ENCODE measurements at regions not wholly inside any gene's neighbourhood (a gene's known extent, or its start where the extent isn't known, plus 50 kb on each side); places are given as distances from the start of the nearest gene placed in this dataset.

DNA sequence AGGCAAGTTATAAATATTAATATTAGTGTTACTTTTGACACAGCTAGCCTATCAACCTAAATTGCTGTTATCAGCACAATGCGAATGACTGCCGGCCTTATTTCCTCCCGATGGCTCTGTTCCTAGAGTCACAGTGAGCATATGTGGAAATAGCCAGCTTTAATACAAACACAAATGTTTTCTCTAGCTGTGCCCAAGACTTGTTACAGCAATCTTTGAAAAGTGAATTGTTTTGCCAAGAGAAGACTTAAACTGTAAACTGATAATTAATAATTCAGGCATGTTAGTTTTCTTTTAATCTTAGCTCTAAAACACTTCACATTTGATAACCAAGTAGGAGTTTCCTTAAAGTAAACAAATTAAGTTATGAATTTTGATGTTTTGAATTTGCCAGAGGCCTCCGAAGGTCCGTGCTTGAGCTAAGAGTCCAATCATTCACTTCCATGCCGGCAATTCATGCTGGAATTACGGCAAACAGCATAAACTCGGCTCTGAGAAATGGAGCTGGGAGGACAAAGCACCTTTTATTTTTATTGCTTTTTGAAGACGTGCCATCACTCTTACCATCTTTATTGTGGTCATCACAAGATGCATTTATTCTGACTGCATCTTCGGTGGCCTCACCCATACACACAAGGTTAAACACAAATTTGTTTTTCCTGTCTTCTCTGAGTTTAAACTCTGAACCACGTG is 184.5 kb upstream of the CWC22 start:
- Histone ChIP-seq H3K27ac (ENCODE audit: low read depth, low read length) (no peak overlapping the region), H3K4me2 (ENCODE audit: low read length) (no peak overlapping the region)

DNA sequence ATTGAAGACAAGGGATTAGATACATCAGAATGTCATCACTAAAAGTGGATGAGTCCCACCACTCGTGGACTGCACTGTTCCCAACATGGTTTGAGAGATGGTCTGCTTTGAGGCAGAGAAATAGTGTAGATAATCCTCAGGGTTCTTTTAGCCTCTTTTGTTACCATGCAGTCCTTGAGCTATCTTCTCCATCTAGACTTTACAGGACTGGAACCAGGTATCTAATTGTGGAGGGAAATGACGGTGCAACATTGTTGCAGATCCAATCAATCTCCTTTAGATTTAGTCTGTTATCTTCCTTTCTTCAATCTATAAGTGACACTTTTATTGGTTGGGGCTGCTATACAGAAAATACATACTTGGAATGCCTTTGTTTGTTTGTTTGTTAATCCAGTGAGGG is 183.8 kb upstream of the CWC22 start:
- Mint-ChIP-seq H3K4me1 (ENCODE audit: low read depth, unreplicated experiment) (no peaks in the 10 kb centered on the region), H3K9me3 (ENCODE audit: unreplicated experiment) (peaks cover 5% of the 10 kb centered on the region), H3K27ac (ENCODE audit: unreplicated experiment) (no peak overlapping the region), H3K4me3 (ENCODE audit: unreplicated experiment) (no peak overlapping the region), H3K27me3 (ENCODE audit: low read depth, unreplicated experiment) (no peaks in the 10 kb centered on the region), H3K36me3 (ENCODE audit: low read depth, unreplicated experiment) (no peaks in the 10 kb centered on the region)
- Histone ChIP-seq H3K4me1 (ENCODE audit: insufficient read depth, low read length) (no peaks in the 10 kb centered on the region), H4K20me1 (ENCODE audit: insufficient read depth, low read length) (no peaks in the 10 kb centered on the region), H3K79me2 (ENCODE audit: insufficient read depth, low read length) (no peaks in the 10 kb centered on the region), H3K27me3 (ENCODE audit: insufficient read depth, low read length) (no peaks in the 10 kb centered on the region), H3K36me3 (ENCODE audit: insufficient read depth, low read length) (no peaks in the 10 kb centered on the region), H2AFZ (ENCODE audit: low read depth, low read length) (no peak overlapping the region), H3K4me2 (ENCODE audit: low read length) (no peak overlapping the region), H3K9ac (ENCODE audit: low read length) (no peak overlapping the region), H3K4me3 (ENCODE audit: insufficient read depth, low read depth, low read length) (no peak overlapping the region), H3K27ac (ENCODE audit: low read depth, low read length) (no peak overlapping the region), H3K9me3 (ENCODE audit: insufficient read depth, low read depth, low read length) (no peaks in the 10 kb centered on the region)
- DNase-seq (ENCODE audit: low read depth) (no peak), FAIRE-seq (no peak)
- TF ChIP-seq, protein P1, sequence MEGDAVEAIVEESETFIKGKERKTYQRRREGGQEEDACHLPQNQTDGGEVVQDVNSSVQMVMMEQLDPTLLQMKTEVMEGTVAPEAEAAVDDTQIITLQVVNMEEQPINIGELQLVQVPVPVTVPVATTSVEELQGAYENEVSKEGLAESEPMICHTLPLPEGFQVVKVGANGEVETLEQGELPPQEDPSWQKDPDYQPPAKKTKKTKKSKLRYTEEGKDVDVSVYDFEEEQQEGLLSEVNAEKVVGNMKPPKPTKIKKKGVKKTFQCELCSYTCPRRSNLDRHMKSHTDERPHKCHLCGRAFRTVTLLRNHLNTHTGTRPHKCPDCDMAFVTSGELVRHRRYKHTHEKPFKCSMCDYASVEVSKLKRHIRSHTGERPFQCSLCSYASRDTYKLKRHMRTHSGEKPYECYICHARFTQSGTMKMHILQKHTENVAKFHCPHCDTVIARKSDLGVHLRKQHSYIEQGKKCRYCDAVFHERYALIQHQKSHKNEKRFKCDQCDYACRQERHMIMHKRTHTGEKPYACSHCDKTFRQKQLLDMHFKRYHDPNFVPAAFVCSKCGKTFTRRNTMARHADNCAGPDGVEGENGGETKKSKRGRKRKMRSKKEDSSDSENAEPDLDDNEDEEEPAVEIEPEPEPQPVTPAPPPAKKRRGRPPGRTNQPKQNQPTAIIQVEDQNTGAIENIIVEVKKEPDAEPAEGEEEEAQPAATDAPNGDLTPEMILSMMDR (IDR thresholded peaks at IDR 0.05; ENCODE audit: insufficient read depth, low read depth, low read length) = no peak
- TF ChIP-seq EZH2 (IDR thresholded peaks at IDR 0.05; ENCODE audit: insufficient read depth, low read length) = no peak

More for the DNA sequence above, 184.5 kb upstream of the CWC22 start:
- DNase-seq (ENCODE audit: low read depth) (no peak), FAIRE-seq (no peak)
- Histone ChIP-seq H3K9ac (ENCODE audit: low read length) (no peak overlapping the region), H4K20me1 (ENCODE audit: insufficient read depth, low read length) (no peaks in the 10 kb centered on the region), H3K4me3 (ENCODE audit: insufficient read depth, low read depth, low read length) (no peak overlapping the region), H3K4me1 (ENCODE audit: insufficient read depth, low read length) (no peaks in the 10 kb centered on the region), H3K9me3 (ENCODE audit: insufficient read depth, low read depth, low read length) (no peaks in the 10 kb centered on the region), H2AFZ (ENCODE audit: low read depth, low read length) (peak overlapping the region; percentile 37), H3K79me2 (ENCODE audit: insufficient read depth, low read length) (no peaks in the 10 kb centered on the region), H3K36me3 (ENCODE audit: insufficient read depth, low read length) (no peaks in the 10 kb centered on the region), H3K27me3 (ENCODE audit: insufficient read depth, low read length) (no peaks in the 10 kb centered on the region)
- TF ChIP-seq EZH2 (IDR thresholded peaks at IDR 0.05; ENCODE audit: insufficient read depth, low read length) = no peak
- TF ChIP-seq, protein P1 (IDR thresholded peaks at IDR 0.05; ENCODE audit: insufficient read depth, low read depth, low read length) = no peak
- Mint-ChIP-seq H3K27me3 (ENCODE audit: low read depth, unreplicated experiment) (no peaks in the 10 kb centered on the region), H3K27ac (ENCODE audit: unreplicated experiment) (no peak overlapping the region), H3K9me3 (ENCODE audit: unreplicated experiment) (peaks cover 5% of the 10 kb centered on the region), H3K4me1 (ENCODE audit: low read depth, unreplicated experiment) (no peaks in the 10 kb centered on the region), H3K36me3 (ENCODE audit: low read depth, unreplicated experiment) (no peaks in the 10 kb centered on the region), H3K4me3 (ENCODE audit: unreplicated experiment) (no peak overlapping the region)

DNA sequence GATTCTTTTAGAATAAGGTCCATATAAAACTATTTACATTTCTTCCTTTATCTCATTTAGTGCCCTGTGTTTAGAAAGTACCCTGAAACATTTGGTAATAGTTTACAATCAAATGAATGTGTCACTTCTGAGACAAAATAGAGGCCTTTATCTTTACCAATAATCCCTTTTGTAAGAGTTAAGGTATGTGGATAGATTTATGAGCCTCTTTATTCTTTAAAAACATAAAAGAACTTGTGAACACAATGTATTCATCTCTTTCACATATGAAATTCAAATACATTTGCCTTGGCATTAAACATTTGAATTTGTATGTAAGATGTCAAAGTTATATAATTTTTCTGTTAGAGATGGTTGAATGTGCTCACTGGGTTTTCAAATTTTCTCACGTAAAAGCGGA is 180.5 kb upstream of the CWC22 start:
- no peak overlapping the region for H3K27ac Mint-ChIP-seq (ENCODE audit: unreplicated experiment)
- Histone ChIP-seq H3K4me1 (ENCODE audit: insufficient read depth, low read length) (no peaks in the 10 kb centered on the region), H3K4me2 (ENCODE audit: low read length) (no peak overlapping the region), H3K9me3 (ENCODE audit: insufficient read depth, low read depth, low read length) (no peaks in the 10 kb centered on the region), H4K20me1 (ENCODE audit: insufficient read depth, low read length) (no peaks in the 10 kb centered on the region), H2AFZ (ENCODE audit: low read depth, low read length) (no peak overlapping the region), H3K27ac (ENCODE audit: low read depth, low read length) (no peak overlapping the region), H3K4me3 (ENCODE audit: insufficient read depth, low read depth, low read length) (no peak overlapping the region), H3K9ac (ENCODE audit: low read length) (no peak overlapping the region), H3K36me3 (ENCODE audit: insufficient read depth, low read length) (no peaks in the 10 kb centered on the region), H3K79me2 (ENCODE audit: insufficient read depth, low read length) (no peaks in the 10 kb centered on the region), H3K27me3 (ENCODE audit: insufficient read depth, low read length) (no peaks in the 10 kb centered on the region)
- no peaks in the 10 kb centered on the region for H3K36me3 Mint-ChIP-seq (ENCODE audit: low read depth, unreplicated experiment)
- no peak for TF ChIP-seq EZH2 (IDR thresholded peaks at IDR 0.05; ENCODE audit: insufficient read depth, low read length)
- TF ChIP-seq, protein P1 (IDR thresholded peaks at IDR 0.05; ENCODE audit: insufficient read depth, low read depth, low read length) = no peak
- H3K27me3 Mint-ChIP-seq (ENCODE audit: low read depth, unreplicated experiment) = no peaks in the 10 kb centered on the region
- no peak for FAIRE-seq
- no peak overlapping the region for H3K4me3 Mint-ChIP-seq (ENCODE audit: unreplicated experiment)
- H3K9me3 Mint-ChIP-seq (ENCODE audit: unreplicated experiment) = no peaks in the 10 kb centered on the region
- no peak for DNase-seq (ENCODE audit: low read depth)
- no peaks in the 10 kb centered on the region for H3K4me1 Mint-ChIP-seq (ENCODE audit: low read depth, unreplicated experiment)

Data from astrocyte (in vitro differentiated cells and primary cell).